ENCODE measurements at regions not wholly inside any gene's neighbourhood (a gene's known extent, or its start where the extent isn't known, plus 50 kb on each side); places are given as distances from the start of the nearest gene placed in this dataset.
"Not testable (repeated sequence)": the region's sequence is repeated elsewhere in the genome, so short reads cannot be mapped to it uniquely, and the experiment has no call there.

DNA sequence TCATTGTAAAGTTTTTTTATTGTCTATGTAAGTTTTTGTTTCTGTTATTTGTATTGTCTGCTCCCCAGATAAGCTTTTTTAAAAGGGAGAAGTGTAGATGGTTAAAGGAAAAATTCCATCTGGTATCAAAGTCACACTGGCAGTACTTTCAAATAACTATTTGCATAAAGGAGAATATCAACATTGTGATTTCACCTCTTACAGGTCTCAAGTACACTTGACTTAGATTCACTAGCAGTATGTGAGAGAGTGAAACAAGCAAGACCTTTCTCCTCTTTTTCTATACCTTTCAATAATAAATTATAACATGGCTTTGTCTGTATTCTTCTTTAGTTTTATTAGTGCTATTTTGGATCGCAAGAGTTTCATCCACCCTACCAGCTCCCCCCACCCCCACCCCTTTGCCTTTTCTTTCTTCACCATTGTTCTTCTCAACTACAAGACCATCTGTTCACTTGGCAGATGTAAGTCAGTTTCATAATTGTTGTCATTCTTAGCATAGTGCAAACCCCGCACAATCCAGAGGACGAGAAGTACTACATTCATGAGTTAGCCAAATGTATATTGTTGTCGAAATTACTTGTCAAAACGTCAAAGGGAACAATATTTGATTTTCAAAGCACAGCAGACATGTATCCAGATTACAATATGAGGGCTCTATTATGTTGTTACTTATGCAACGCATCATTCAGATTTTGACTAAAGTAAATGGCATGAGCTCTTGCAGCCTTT is 602.7 kb upstream of the FLRT2 start:
- no peak for DNase-seq

DNA sequence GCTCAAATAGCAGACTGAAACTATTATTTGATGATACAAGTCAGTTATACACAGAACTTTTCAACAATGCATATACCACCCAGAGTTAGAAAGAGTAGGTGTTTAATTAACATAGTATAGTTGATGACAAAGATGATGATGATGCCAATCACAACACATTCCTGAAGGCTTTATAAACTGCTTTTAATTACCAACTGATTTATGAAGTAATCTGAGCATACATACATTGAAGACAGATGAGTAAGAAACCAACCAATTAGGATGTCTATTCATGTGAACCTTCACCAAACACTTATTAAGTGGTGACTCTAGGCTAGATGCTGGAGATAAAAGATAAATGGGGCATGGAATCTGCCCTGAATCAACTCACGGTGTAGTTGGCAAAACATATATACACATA is 600.9 kb upstream of the FLRT2 start:
- no peak for DNase-seq

DNA sequence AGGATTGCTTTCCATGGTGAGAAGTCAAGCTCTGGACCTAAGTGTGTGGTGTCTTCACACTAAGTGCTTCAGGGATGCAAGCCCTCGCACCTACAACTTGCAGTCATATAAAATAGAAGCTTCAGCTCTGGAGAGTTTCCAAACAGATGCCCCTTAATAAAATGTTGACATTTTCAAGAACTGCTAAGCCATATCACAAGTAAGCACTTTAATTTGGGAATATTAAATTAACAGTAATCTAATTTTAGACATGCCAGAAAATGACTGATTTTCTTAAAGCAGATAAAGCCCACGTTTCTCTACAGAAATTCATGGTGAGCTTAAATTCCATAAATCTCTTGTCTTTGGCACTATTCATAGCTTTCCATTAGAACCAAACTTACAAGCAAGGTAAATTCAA is 600.1 kb upstream of the FLRT2 start:
- DNase-seq: no peak

DNA sequence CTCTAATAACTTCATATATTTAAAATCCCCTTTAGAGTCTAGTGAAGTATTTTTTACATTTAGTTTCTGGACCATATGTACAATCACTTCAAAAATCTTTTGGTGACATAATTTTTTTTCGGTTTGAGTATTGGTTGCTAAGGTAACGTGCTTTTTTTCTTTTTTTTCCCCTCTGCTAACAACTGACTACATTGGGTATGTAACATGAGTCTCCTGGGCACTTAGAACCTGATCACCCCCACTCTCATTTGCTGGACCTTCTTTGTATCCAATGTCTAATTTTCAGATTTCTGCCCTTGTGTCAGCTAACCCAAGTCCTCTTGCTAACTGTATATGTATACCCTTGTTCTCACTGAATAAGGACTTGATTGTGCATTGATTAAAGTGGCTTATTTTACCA is 592.9 kb upstream of the FLRT2 start:
- DNase-seq: no peak

DNA sequence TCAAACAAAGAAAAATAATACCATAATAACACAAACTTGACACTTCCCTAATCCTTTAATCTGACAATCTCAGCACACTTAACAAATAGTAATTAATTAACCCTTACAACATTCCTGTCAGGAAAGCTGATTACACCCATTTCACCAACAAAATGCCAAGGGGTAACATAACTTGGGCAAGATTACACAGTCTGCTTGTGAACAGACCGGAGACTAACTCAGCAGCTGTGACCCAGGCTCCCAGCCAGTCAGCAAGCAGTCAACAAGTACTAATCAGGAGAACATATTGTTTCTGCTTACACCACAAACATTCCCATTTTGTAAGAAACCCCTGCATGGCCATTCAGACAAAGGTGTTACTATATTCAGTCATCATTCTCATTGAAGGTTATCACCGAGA is 592.5 kb upstream of the FLRT2 start:
- no peak for DNase-seq

DNA sequence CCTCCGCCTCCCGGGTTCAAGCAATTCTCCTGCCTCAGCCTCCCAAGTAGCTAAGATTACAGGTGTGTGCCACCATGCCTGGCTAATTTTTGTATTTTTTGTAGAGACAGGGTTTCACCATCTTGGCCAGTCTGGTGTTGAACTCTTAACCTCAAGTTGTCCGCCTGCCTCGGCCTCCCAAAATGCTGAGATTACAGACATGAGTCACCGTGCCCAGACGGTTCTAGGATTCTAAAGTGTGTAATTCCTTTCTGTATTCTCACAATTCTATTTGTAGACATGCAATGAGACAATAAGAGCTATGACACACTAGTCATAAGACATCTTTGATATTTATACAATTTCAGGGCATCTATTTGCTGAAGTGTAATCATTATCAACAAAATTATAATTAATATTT is 585.0 kb upstream of the FLRT2 start:
- DNase-seq: not testable (repeated sequence)

DNA sequence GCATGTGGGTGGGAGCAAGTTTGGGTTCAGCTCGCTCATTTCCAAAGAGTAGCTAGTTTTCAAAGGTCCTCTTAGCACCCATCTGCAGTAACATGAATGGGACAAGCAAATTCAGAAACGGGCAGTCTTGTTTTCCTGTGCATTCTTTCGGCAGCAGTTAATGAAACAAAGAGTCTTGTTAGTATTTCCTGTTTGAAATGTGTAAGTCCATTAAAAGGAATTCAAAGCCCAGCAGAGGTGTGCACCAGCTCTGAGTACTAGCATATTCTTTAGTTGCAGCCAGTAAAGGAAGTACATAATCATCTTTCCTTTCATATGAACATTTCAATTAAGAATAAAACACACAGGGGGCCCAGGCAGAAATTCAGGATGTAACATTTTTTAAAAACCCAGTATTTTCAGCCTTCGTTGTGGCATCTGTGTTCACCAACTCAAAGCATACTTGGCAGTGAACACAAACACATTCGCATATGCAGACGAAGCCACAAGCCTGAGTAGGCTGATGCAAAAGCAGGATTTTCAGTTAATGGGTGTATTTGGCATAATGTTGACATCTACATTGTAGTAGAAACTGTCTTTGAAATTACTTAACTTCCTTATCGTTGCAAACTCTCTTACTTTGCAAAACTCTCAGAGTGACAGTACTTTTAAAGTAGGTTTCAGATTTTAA is 570.0 kb upstream of the FLRT2 start:
- no peak for DNase-seq

DNA sequence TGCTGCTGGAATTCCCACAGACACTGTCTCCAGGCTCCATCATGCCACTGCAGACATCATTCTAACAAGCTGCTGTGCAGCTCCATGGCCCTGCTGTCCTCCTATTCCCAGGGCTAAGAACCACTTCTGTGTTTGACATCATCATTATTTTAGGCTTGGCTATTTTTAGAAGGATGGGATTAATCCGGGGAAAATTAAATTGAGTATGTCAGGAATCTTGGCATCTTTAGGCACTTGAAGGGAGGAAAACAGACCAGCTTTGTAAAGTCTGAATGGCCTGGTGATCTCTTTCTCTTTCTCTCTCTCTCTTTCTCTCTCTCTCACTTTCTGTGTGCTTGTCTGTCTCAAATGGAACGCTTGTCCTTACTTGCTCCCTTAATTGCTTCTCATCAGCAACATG is 568.3 kb upstream of the FLRT2 start:
- DNase-seq: no peak

DNA sequence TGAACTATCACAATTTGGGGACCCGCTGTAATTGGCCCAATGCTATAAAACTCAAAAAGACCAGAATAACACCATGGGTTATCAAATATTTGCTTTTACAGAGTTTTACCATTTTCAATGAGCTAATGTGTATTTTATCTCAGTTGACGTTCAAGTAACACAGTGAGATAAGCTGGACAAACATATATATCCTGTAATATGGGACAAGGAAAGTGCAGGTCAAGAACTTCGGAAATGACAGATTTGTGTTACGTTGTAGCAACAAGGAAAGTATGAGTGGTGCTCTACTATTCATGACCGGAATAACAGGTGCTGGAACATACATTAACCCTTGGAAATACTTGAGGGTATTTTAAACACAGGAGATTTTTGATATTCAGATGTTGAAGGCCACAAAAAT is 566.4 kb upstream of the FLRT2 start:
- no peak for DNase-seq

DNA sequence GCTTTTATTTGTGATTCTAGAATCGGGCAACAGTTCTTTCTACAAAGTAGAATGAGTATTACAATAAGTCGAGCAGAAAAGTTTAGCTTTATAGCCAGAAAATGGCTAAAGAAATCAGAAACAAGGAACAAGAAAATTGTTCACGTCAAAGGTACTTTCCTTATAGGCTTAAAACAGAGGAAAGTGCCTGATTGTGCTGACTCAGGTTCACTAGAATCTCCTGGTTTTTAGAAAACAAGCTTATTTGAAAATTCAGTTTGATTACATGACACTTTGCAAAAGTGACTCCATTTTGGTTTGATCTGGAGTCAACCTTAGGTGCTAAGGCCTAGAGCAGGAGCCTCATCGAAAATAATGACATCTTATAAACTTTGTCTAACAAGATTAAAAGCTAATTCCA is 564.7 kb upstream of the FLRT2 start:
- DNase-seq: no peak

DNA sequence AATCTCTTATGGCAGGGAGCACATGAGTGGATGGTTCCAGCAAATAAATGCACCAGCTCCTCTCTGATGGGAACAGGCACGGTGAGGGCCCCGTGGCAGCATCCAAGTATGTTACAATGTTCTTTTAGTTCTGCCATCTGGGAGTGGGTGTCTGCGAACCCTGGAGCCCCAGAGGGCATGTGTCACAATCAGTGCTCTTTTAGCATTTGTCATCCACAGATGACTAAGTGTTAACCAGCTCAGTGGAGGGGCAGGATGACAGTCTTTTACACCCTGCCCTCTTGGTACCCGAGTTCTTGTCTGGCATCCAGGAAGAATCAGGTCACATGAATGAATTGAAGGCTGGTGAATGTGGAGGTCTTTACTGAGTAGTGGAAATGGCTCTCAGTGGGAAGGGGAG is 560.4 kb upstream of the FLRT2 start:
- no peak for DNase-seq

DNA sequence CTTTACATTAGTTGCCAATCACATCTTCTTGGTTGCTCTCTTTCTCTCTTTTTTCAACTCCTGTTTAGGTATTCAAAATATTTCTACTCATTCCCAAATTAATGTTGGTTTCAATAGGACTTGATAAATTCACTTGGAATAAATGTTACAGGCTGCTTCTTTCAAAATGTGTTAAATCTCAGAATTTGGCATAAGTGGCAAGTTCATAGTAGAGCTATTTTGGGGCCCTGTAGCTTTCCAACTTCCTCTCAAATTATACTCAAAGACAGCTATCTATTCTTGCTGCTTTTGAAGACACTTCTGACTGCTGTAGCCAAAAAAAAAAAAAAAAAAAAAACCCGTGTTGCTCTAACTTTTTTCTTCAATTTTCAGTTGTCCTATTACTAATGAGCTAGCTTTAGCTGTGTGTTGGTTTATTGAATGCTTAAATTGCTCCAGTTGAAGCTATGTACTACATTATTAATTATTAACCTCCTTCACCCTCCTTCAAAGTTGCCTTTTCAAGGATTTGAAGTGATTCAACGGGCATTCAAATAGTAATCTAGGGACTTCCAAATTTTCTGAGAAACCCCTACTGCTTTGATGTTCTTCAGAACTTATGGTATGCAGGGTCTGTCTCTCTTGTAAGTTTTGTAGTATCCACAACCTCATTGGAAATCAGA is 554.6 kb upstream of the FLRT2 start:
- DNase-seq: no peak

DNA sequence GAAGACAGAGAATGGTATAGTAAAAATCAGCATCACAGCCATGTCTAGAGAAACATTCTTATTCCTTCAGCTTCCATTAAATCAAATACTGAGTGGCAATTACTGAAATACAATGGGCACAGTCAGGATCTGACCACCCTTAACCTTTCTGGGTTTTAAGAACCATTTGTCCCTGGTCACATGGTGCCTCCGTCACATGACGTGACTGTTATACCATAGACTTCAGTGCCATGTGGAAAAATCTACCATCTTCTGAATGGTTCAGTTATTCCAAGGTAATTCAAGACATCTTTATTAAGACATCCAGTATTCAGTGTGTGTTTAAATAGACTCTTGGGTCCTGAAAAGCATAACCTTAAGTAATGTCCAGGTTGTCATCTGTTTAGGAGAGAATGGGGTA is 553.1 kb upstream of the FLRT2 start:
- DNase-seq: no peak

DNA sequence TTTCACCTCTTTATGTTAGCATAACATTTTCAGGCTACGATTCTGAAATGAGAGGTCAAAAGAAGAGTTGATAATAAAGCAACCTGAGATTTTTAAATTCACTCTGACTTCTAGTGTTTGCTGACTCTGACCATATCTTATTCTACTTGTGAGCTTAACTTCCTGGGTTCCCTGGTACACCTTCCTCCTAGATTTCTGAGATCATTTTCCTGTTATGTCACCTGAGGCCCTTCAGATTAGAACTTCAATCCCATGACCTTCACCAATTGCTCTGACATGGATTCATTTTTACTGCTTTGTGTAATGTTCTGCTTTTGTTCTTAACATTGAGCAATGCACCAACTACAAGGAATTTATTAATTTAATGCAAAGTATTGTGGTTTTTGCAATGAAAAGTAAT is 542.9 kb upstream of the FLRT2 start:
- DNase-seq: no peak

DNA sequence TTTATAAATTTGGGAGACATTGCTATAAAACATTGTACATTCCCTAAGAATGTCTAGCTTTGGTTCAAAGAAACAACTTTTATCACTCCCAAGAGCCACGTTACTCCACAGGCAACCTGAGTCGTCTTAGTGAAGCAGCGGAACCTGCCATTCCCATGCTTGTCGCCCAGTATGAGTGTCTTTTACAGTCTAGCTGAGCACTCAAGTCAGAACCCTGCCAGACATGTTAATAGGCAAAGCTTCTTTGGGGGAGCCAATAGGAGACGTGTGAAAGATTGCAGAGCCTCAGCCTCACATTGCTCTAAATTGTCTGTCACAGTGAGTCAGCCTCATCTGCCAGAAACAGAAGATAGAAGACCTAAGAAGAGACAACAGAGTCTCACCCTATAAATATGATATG is 541.6 kb upstream of the FLRT2 start:
- DNase-seq: no peak

DNA sequence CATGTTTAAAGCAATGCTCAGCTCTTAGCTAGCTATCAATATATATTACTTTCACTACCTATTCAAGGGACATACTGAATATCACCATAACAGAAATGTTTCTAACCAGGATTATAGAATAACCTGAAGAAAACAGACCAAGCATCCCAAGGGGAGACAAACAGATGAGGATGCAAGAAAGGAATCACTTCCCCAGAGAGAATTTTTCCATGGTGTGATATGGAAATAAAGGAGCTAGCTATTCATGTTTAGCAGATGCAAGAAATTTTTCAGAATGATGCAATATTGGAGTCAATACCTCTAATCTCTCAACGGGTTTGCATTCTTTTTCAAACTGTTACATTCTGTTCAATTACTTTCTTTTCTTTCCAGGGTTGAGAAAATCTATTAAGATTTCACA is 538.9 kb upstream of the FLRT2 start:
- DNase-seq: no peak

DNA sequence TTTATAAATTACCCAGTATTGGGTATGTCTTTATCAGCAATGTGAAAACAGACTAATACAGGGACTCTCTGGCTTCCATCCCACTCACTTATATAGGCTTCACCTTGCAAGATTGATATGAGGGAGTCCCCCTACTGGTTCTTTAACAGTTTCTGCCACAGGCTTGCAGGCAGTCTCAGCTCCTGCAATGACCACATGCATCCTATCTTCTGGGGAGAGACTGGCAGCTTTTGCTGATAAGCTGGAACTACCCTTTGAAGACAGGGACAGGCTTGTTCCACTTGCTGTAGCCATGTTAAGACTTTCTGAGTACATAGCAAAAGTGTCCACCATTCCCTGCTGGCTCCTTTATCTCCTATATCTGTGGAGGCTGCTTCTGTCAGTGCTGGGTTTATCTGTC is 531.7 kb upstream of the FLRT2 start:
- DNase-seq: no peak

DNA sequence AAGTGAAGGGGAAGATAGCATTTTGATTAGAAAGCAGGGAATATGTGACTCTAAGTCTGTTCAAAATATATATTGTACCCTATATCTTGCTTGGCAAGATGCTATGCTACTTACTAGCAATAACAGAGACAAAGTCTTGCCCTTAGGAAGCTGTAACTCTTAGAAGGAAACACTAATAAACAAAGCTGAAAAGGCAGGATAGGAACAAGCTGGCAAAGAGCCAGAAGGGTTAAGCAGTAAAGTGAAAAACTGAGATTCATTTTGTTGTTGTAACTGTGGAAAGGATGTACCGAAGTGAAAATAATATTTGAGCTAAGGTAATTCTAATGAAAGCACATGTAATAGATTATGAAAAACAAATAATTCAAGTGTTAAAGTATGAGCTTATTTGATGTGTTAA is 527.1 kb upstream of the FLRT2 start:
- no peak for DNase-seq

DNA sequence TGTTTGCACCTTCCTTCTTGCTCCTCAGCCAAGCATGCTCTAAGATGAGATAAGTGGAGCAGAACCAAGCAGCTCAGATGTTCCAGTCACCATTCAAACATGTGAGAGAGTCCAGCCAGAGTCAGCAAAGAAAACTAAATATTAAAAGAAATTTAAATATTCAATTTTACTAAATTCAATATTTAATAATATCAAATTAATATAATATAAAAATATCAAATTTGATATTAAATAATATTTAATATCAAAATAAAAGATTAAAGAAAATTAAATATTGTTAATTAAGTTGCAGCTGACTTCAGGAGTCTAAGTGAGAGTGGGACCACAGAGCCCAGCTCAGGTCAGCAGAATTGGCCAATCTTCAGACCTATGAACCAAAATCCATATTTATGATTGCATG is 526.1 kb upstream of the FLRT2 start:
- DNase-seq: no peak

DNA sequence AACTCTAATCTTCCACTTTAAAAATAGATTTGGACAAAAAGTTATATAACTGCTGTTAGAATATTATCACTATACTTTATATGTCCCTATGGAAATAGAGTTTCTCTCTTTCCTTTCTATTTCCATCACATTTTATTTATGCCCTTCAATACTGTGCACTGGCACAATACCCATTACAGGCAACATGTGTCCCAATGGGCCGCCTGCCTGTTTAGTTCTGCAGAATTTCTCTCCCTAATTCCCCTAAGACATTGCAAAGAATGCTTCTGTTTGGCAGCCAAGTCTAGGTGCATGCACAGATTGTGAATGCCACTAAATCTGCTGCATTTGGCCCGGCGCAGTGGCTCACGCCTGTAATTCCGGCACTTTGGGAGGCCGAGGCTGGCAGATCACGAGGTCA is 520.4 kb upstream of the FLRT2 start:
- DNase-seq: no peak

DNA sequence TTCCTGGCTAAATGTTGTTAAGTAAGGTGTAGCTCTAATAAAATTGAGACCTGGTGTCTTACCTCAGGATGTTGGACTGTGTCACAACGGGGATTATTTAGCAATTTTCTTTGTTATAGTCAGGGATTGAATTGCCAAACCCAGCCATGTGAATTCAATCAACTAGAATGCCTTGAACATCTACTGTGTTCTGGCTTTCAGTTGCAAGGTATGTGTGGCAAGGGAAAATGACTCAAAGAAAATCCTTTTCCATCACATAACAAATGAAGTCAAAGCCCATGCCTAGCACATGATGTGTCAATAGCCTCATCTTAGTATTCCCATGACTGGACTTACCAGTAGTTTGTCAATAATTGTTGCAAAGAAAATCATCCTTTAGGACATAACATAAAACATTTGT is 519.8 kb upstream of the FLRT2 start:
- no peak for DNase-seq

DNA sequence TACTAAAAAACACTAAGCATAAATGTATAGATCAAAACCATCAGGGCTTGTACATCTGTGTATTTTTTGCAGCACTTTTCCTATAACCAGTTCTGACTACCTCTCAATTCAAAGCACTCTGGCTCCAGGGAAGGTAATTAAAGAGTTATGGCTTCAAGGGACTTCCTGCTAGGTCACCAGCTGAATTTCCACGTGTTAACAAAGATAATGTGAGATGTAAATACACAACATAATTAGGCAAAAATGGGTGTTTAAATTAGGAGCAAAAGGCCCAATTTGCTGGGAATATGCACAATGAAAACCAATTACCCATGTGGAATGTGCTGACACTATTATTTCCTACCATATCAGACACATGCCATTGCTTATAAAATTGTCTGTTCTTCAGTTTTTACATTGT is 513.4 kb upstream of the FLRT2 start:
- no peak for DNase-seq

DNA sequence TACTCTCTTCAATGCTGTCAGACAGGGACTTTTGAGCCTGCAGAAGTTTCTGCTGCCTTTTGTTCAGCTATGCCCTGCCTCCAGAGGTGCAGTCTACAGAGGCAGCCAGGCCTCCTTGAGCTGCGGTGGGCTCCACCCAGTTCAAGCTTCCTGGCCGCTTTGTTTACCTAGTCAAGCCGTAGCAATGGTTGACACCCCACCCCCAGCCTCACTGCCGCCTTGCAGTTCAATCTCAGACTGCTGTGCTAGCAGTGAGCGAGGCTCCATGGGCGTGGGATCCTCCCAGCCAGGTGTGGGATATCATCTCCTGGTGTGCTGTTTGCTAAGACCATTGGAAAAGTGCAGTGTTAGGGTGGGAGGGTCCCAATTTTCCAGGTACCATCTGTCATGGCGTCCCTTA is 506.1 kb upstream of the FLRT2 start:
- DNase-seq: not testable (repeated sequence)

DNA sequence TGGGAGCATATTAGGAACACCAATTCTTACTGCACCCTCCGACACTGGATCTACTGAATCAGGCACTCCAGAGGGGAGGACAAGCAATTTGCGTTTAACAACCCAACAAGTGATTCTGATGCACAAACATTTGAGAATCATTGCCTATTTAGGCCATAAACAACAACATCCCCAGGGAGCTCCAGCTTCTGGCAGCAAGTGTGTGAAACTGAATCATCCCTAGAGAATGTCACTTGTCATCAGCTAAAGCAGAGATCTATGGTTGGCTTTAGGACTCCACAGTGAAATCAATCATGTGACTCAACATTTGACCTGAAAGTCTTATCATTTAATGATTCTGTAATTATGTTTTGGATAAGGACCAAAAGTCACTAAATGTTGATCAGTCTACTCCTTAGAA is 505.0 kb upstream of the FLRT2 start:
- no peak for DNase-seq

Data from SW 1271 (cell line).